D721Med (cell line): ENCODE measurements at regions not wholly inside any gene's neighbourhood (a gene's known extent, or its start where the extent isn't known, plus 50 kb on each side); places are given as distances from the start of the nearest gene placed in this dataset.

Source experiments
- DNase-seq: peaks from one replicate; pipeline ENCODE4 v3.0.0; 2011; ENCODE audit warnings: low spot score; ENCODE audit not compliant: insufficient read length
- FAIRE-seq: peaks from 2 replicates; lab custom pipeline; 2011; peaks lifted over from hg19 to GRCh38; lab: Jason Lieb, UNC
- TF ChIP-seq, protein P1 (sequence below): IDR thresholded peaks from 2 replicates; pipeline ENCODE4 v1.5.1; 2012; ENCODE audit warnings: mild to moderate bottlenecking, control low read depth; ENCODE audit not compliant: insufficient read depth; ENCODE audit errors: missing control alignments

GRCh38 chr12:96143827-96144565 lies 50.2 kb upstream of the ELK3 start:
- TF ChIP-seq, protein P1, sequence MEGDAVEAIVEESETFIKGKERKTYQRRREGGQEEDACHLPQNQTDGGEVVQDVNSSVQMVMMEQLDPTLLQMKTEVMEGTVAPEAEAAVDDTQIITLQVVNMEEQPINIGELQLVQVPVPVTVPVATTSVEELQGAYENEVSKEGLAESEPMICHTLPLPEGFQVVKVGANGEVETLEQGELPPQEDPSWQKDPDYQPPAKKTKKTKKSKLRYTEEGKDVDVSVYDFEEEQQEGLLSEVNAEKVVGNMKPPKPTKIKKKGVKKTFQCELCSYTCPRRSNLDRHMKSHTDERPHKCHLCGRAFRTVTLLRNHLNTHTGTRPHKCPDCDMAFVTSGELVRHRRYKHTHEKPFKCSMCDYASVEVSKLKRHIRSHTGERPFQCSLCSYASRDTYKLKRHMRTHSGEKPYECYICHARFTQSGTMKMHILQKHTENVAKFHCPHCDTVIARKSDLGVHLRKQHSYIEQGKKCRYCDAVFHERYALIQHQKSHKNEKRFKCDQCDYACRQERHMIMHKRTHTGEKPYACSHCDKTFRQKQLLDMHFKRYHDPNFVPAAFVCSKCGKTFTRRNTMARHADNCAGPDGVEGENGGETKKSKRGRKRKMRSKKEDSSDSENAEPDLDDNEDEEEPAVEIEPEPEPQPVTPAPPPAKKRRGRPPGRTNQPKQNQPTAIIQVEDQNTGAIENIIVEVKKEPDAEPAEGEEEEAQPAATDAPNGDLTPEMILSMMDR: no peak
- DNase-seq (no peak), FAIRE-seq (no peak)
